CD4-positive, alpha-beta T cell (primary cell): ENCODE measurements at regions not wholly inside any gene's neighbourhood (a gene's known extent, or its start where the extent isn't known, plus 50 kb on each side); places are given as distances from the start of the nearest gene placed in this dataset.

Experiments used
- ATAC-seq: fragments of 200-7000 bp; cut with Tn5 transposase; one replicate; pipeline ENCODE4 v1.10.0; 2022; ENCODE audit warnings: mild to moderate bottlenecking; ENCODE audit not compliant: poor library complexity
- CTCF ChIA-PET: fragments of 350-600 bp; sonication (Branson Sonifier 250); formaldehyde crosslinking; loops from one replicate; lab custom pipeline; 2021; ENCODE audit warnings: antibody characterized with exemption, inconsistent platforms; lab: Charles Lee
- POLR2A ChIA-PET: fragments of 350-600 bp; sonication (Branson Sonifier 250); formaldehyde crosslinking; loops from one replicate; lab custom pipeline; 2021; ENCODE audit warnings: antibody characterized with exemption, inconsistent platforms; lab: Charles Lee
- DNase-seq, 14 experiments: peaks; one replicate each; pipeline ENCODE4 v3.0.0-alpha.2; 2013 to 2020; ENCODE audit warnings: mixed read lengths in 2 of 14
- H3K27ac ChIP-seq, 2 donors: one replicate each; pipeline versions ENCODE4 v1.5.1 to v1.7.0; 2013; ENCODE audit warnings: low read length in 2 of 2, low read depth in 1 of 2, mild to moderate bottlenecking in 1 of 2
- H3K27me3 ChIP-seq, 2 experiments: 1 replicate in 1 of 2; 2 replicates in 1 of 2; pipeline versions ENCODE4 v1.6.1 to v1.7.0; 2013; ENCODE audit warnings: low read length in 2 of 2, control low read depth in 1 of 2, mild to moderate bottlenecking in 1 of 2, moderate library complexity in 1 of 2; ENCODE audit not compliant: insufficient read depth in 2 of 2, control insufficient read depth in 1 of 2
- H3K36me3 ChIP-seq: one replicate; pipeline ENCODE4 v1.6.1; 2013; ENCODE audit warnings: low read length, control low read depth; ENCODE audit not compliant: insufficient read depth
- H3K4me1 ChIP-seq: one replicate; pipeline ENCODE4 v1.6.1; 2013; ENCODE audit warnings: low read length, control low read depth; ENCODE audit not compliant: insufficient read depth
- H3K4me3 ChIP-seq: one replicate; pipeline ENCODE4 v1.5.1; 2013; ENCODE audit warnings: mild to moderate bottlenecking, low read length, moderate library complexity
- H3K9me3 ChIP-seq, 2 experiments: 1 replicate in 1 of 2; 2 replicates in 1 of 2; pipeline versions ENCODE4 v1.6.1 to v1.7.0; 2013; ENCODE audit warnings: low read length in 2 of 2, mild to moderate bottlenecking in 2 of 2, control low read depth in 1 of 2, moderate library complexity in 1 of 2; ENCODE audit not compliant: control insufficient read depth in 1 of 2, insufficient read depth in 1 of 2
- H3K27ac Mint-ChIP-seq: one replicate; pipeline ENCODE4 v1.8.0; 2020; ENCODE audit warnings: mixed read lengths
- H3K27me3 Mint-ChIP-seq: one replicate; pipeline ENCODE4 v1.8.0; 2021; ENCODE audit warnings: mixed read lengths
- H3K36me3 Mint-ChIP-seq: one replicate; pipeline ENCODE4 v1.8.0; 2021; ENCODE audit warnings: low read depth, mixed read lengths
- H3K4me1 Mint-ChIP-seq: one replicate; pipeline ENCODE4 v1.8.0; 2021; ENCODE audit warnings: low read depth, mixed read lengths
- H3K4me3 Mint-ChIP-seq: one replicate; pipeline ENCODE4 v1.8.0; 2020; ENCODE audit warnings: mild to moderate bottlenecking, mixed read lengths
- H3K9me3 Mint-ChIP-seq: one replicate; pipeline ENCODE4 v1.8.0; 2020; ENCODE audit warnings: mixed read lengths
- CTCF ChIP-seq: fragments of 200-600 bp; IDR thresholded peaks from one replicate; pipeline ENCODE4 v1.8.0; 2022; ENCODE audit warnings: antibody characterized with exemption, mild to moderate bottlenecking
- intact Hi-C, 2 experiments: fragments of 100-400 bp; cut with DNase I in 1 of 2; cut with micrococcal nuclease in 1 of 2; formaldehyde crosslinking; loops; one replicate each; pipeline versions ENCODE4 v1.15.1 to v1.9.0; 2023 to 2025; cut with DNase I, micrococcal nuclease

GRCh38 chr1:39153684-39154083 lies 50.8 kb upstream of the MACF1 start:
- H3K36me3 ChIP-seq = no peaks in the 10 kb centered on the region
- intact Hi-C loops = no loop called here
- Mint-ChIP-seq H3K4me3 (no peak overlapping the region), H3K4me1 (no peaks in the 10 kb centered on the region), H3K27me3 (no peaks in the 10 kb centered on the region), H3K36me3 (no peaks in the 10 kb centered on the region), H3K9me3 (no peaks in the 10 kb centered on the region), H3K27ac (no peak overlapping the region)
- CTCF ChIA-PET = no interaction called here
- no peak overlapping the region for H3K27ac ChIP-seq
- no peak for DNase-seq
- no peaks in the 10 kb centered on the region for H3K9me3 ChIP-seq
- ATAC-seq = no peak
- no peaks in the 10 kb centered on the region for H3K4me1 ChIP-seq
- no peak for TF ChIP-seq CTCF
- H3K4me3 ChIP-seq = no peak overlapping the region
- no peaks in the 10 kb centered on the region for H3K27me3 ChIP-seq
- POLR2A ChIA-PET = no interaction called here

- no peaks in the 10 kb centered on the region for H3K27me3 ChIP-seq
- Mint-ChIP-seq H3K9me3 (no peaks in the 10 kb centered on the region), H3K4me1 (no peaks in the 10 kb centered on the region), H3K27ac (no peak overlapping the region), H3K27me3 (no peaks in the 10 kb centered on the region), H3K36me3 (no peaks in the 10 kb centered on the region), H3K4me3 (no peak overlapping the region)
- intact Hi-C loops = no loop called here
- H3K36me3 ChIP-seq = no peaks in the 10 kb centered on the region
- DNase-seq = no peak
- ChIA-PET CTCF (no interaction called here), POLR2A (no interaction called here)
- TF ChIP-seq CTCF = no peak
- H3K4me1 ChIP-seq = no peaks in the 10 kb centered on the region
- H3K9me3 ChIP-seq = no peaks in the 10 kb centered on the region
- H3K4me3 ChIP-seq = no peak overlapping the region
- no peak for ATAC-seq
- no peak overlapping the region for H3K27ac ChIP-seq
Observed at GRCh38 chr1:39154553-39155421, 49.7 kb upstream of the MACF1 start.
